OCI-LY3 (cell line): ENCODE measurements at regions not wholly inside any gene's neighbourhood (a gene's known extent, or its start where the extent isn't known, plus 50 kb on each side); places are given as distances from the start of the nearest gene placed in this dataset.

Experiments used
- H2AFZ ChIP-seq: fragments of 200-600, 300-600 bp; shearing (Covaris generic); 2 replicates; pipeline ENCODE4 v1.6.0; 2014; ENCODE audit warnings: antibody characterized with exemption, low read depth, low read length
- H3K27ac ChIP-seq: fragments of 200-600, 300-600 bp; sonication (generic); 2 replicates; pipeline ENCODE4 v1.5.1; 2014; ENCODE audit warnings: mild to moderate bottlenecking, low read length, moderate library complexity, mixed read lengths
- H3K27me3 ChIP-seq: fragments of 200-600, 300-600 bp; sonication (generic); 2 replicates; pipeline ENCODE4 v1.6.1; 2014; ENCODE audit warnings: low read depth, low read length, mixed read lengths
- H3K36me3 ChIP-seq: fragments of 200-600, 300-600 bp; sonication (generic); replicated peaks from 2 replicates; pipeline ENCODE3; 2014; ENCODE audit warnings: low read depth, low read length, mixed read lengths
- H3K4me1 ChIP-seq: fragments of 300-600, 200-600 bp; sonication (generic); 2 replicates; pipeline ENCODE4 v1.6.1; 2014; ENCODE audit warnings: low read length, mixed read lengths
- H3K4me2 ChIP-seq: fragments of 200-600, 300-600 bp; sonication (generic); 2 replicates; pipeline ENCODE4 v1.6.1; 2014; ENCODE audit warnings: low read length, mixed read lengths
- H3K4me3 ChIP-seq: fragments of 300-600, 200-600 bp; sonication (generic); 2 replicates; pipeline ENCODE4 v1.5.1; 2014; ENCODE audit warnings: antibody characterized with exemption, mild to moderate bottlenecking, low read length, moderate library complexity
- H3K79me2 ChIP-seq: fragments of 300-600, 200-600 bp; shearing (Covaris generic); 2 replicates; pipeline ENCODE4 v1.6.1; 2014; ENCODE audit warnings: mild to moderate bottlenecking, low read length, mixed read lengths
- H3K9ac ChIP-seq: fragments of 300-600, 200-600 bp; shearing (Covaris generic); 2 replicates; pipeline ENCODE4 v1.6.0; 2014; ENCODE audit warnings: mild to moderate bottlenecking, low read length, moderate library complexity
- H3K9me3 ChIP-seq: fragments of 200-600, 300-600 bp; shearing (Covaris generic); 2 replicates; pipeline ENCODE4 v1.6.1; 2014; ENCODE audit warnings: low read length, mixed read lengths; ENCODE audit not compliant: insufficient read depth
- H4K20me1 ChIP-seq: fragments of 200-600, 300-600 bp; sonication (generic); 2 replicates; pipeline ENCODE4 v1.6.1; 2016; ENCODE audit warnings: low read length, mixed read lengths; ENCODE audit not compliant: insufficient read depth
- CTCF ChIP-seq: fragments of 200-600, 300-600 bp; sonication (generic); IDR thresholded peaks from 2 replicates; pipeline ENCODE4 v1.5.1; 2014; ENCODE audit warnings: antibody characterized with exemption, low read length, low read depth
- EZH2phosphoT487 ChIP-seq: fragments of 200-600 bp; shearing (Covaris generic); IDR thresholded peaks from 2 replicates; pipeline ENCODE4 v1.6.1; 2018; ENCODE audit warnings: antibody characterized with exemption, mixed run types, low read depth

DNA sequence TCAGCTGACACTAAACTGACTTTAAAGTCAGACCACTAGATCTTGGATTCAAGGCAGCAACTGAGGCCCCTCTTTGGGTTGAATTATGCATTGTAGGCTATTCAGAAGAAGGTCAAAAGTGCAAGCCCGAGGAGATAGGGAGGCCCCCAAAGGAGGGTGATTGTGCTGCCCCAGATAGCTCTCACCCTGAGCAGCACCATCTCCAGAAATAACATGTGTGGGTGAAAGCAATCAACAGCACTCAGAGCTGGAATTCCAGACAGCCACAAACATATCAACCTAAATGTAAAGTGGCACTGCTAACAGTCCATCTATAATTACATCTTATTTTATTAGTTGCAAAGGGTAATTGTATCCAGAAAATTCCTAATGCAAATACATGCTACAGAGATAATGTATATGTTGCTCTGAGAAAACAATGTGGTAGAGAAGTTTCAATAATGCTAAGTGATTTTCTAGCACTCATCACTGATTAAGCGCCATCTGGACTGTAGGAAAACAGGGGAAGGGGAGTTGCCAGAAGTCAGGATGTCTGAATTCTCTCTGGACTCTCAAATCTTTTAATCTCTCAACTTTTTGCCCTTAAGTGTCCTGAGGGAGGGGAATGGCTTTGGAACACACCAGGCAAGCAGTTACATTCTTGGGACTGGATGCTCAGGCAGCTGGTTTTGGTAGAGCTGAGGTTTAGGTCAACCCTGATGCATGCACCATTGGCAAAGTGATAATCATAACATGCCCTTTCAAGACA lies 61.8 kb upstream of the SFRP2 start:
- Histone ChIP-seq H3K4me3 (no peak overlapping the region), H3K27me3 (no peaks in the 10 kb centered on the region), H3K27ac (no peak overlapping the region), H3K79me2 (no peaks in the 10 kb centered on the region), H3K4me1 (no peaks in the 10 kb centered on the region), H3K9me3 (no peaks in the 10 kb centered on the region), H3K9ac (no peak overlapping the region), H4K20me1 (no peaks in the 10 kb centered on the region), H3K4me2 (no peak overlapping the region), H2AFZ (no peak overlapping the region), H3K36me3 (no peaks in the 10 kb centered on the region)
- TF ChIP-seq EZH2phosphoT487 (no peak), CTCF (no peak)

DNA sequence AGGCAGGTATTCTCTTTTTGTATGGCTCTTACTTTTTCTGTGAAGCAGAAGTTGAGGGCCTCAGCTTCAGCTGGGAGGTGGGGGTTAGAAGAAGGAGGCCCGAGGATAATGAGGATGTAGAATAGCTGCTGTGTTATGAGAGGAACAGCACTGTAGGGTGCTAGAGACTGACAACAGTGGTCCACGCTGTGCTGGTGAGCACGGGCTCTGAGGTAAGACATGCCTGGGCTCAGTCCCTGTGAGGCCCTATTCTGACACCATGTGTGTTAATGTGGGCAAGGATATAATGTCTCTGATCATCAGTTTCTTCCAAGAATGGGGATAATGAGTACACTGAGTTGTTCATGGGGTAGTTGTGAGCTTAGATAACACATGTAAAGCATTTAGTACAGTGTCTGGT lies 55.3 kb upstream of the SFRP2 start:
- no peak for TF ChIP-seq CTCF
- TF ChIP-seq EZH2phosphoT487, result no peak
- H3K4me2 ChIP-seq, result no peak overlapping the region
- no peak overlapping the region for H3K9ac ChIP-seq
- no peak overlapping the region for H3K27ac ChIP-seq
- H3K36me3 ChIP-seq, result no peaks in the 10 kb centered on the region
- no peaks in the 10 kb centered on the region for H4K20me1 ChIP-seq
- no peaks in the 10 kb centered on the region for H3K79me2 ChIP-seq
- no peaks in the 10 kb centered on the region for H3K9me3 ChIP-seq
- H3K4me1 ChIP-seq, result no peaks in the 10 kb centered on the region
- H3K4me3 ChIP-seq, result no peak overlapping the region
- H3K27me3 ChIP-seq, result no peaks in the 10 kb centered on the region
- H2AFZ ChIP-seq, result no peak overlapping the region
